ENCODE measurements at regions not wholly inside any gene's neighbourhood (a gene's known extent, or its start where the extent isn't known, plus 50 kb on each side); places are given as distances from the start of the nearest gene placed in this dataset.

GRCh38 chr5:23157716-23158115 is 304.6 kb upstream of the CDH12 start:
- H3K4me1 ChIP-seq (ENCODE audit: insufficient read depth), result no peaks in the 10 kb centered on the region
- H3K27me3 ChIP-seq, result no peaks in the 10 kb centered on the region
- 81 to 88% (median 83%) methylated on average over 1 of the region's 1 CpG for WGBS, 3 donors
- no peak overlapping the region for H3K27ac ChIP-seq
- H3K9me3 ChIP-seq, result no peaks in the 10 kb centered on the region
- no peak for TF ChIP-seq EP300 (IDR thresholded peaks at IDR 0.05)
- no peak for TF ChIP-seq POLR2A (IDR thresholded peaks at IDR 0.05)
- no peak for TF ChIP-seq CTCF (IDR thresholded peaks at IDR 0.05)
- no peak overlapping the region for H3K4me3 ChIP-seq
- no peaks in the 10 kb centered on the region for H3K36me3 ChIP-seq
- intact Hi-C loops (cut with DNase I), result no loop called here
- no peak for DNase-seq

DNA sequence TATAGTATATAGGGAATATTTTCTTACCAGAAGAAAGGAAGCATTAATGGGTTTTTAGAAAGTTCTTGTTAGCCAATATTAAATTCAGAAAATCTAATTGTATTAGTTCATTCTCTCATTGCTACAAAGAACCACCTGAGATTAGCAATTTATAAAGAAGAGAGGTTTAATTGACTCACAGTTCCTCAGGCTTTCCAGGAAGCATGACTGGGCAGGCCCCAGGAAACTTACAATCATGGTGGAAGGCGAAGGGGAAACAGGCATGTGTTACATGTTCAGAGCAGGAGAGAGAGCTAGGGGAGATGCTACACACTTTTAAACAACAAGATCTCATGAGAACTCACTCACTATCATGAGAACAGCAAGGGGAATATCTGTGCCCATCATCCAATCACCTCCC is 304.0 kb upstream of the CDH12 start:
- H3K4me3 ChIP-seq, result no peak overlapping the region
- no peaks in the 10 kb centered on the region for H3K36me3 ChIP-seq
- no peak for DNase-seq
- H3K27ac ChIP-seq, result no peak overlapping the region
- H3K9me3 ChIP-seq, result no peaks in the 10 kb centered on the region
- WGBS, 3 donors, result 89 to 94% (median 93%) methylated on average over 1 of the region's 1 CpG
- no peak for TF ChIP-seq CTCF (IDR thresholded peaks at IDR 0.05)
- no peak for TF ChIP-seq POLR2A (IDR thresholded peaks at IDR 0.05)
- no peak for TF ChIP-seq EP300 (IDR thresholded peaks at IDR 0.05)
- H3K4me1 ChIP-seq (ENCODE audit: insufficient read depth), result no peaks in the 10 kb centered on the region
- intact Hi-C loops (cut with DNase I), result no loop called here
- H3K27me3 ChIP-seq, result no peaks in the 10 kb centered on the region

DNA sequence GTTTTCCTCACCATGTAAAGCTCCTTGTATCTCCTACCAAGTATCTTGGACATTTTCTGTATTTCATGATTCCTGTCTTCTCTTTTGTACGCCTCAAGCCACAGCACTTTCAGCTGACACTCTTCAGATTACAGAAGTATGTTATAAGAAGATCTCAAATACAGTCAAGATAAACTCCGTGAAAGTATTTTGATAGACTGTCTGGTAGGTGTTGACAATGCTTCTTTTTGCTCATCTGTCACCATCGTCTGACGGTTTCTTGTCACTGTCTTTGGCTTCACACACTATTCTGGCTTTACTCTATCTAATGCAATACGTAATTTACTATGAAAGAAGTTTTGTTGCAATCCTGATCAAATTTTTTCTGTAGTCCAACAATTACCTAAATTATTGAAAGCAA is 294.5 kb upstream of the CDH12 start:
- no peaks in the 10 kb centered on the region for H3K27me3 ChIP-seq
- no peak for DNase-seq
- WGBS, 3 donors, result 82 to 88% (median 83%) methylated on average over 5 of the region's 5 CpGs
- H3K36me3 ChIP-seq, result no peaks in the 10 kb centered on the region
- H3K27ac ChIP-seq, result no peak overlapping the region
- TF ChIP-seq CTCF (IDR thresholded peaks at IDR 0.05), result no peak
- no peak for TF ChIP-seq POLR2A (IDR thresholded peaks at IDR 0.05)
- no peaks in the 10 kb centered on the region for H3K9me3 ChIP-seq
- intact Hi-C loops (cut with DNase I), result no loop called here
- H3K4me1 ChIP-seq (ENCODE audit: insufficient read depth), result no peaks in the 10 kb centered on the region
- no peak overlapping the region for H3K4me3 ChIP-seq

DNA sequence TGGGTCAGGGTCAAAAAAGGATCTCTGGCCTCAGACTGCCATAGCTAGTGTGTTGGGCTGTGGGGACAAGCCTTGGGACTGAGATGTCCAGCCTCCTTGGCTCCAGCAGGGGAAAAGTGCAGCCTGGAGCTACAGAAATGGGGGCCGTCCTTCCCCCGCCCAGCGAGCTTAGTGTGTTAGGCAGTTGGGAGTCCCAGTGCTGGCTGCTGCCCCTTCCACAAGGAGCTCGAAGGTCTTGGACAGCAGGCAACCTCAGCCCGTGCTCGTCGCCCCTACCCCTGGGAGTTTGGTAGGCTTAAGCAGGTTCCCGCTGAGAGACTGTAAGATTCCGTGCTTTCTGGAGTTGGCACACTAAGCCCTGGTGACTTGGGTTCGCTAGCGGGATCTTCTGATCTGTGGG is 293.0 kb upstream of the CDH12 start:
- no peaks in the 10 kb centered on the region for H3K36me3 ChIP-seq
- no peak overlapping the region for H3K27ac ChIP-seq
- no peaks in the 10 kb centered on the region for H3K9me3 ChIP-seq
- no peak overlapping the region for H3K4me3 ChIP-seq
- intact Hi-C loops (cut with DNase I), result no loop called here
- 93 to 95% (median 94%) methylated on average over 11 of the region's 11 CpGs for WGBS, 3 donors
- DNase-seq, result no peak
- no peaks in the 10 kb centered on the region for H3K4me1 ChIP-seq (ENCODE audit: insufficient read depth)
- no peaks in the 10 kb centered on the region for H3K27me3 ChIP-seq
- TF ChIP-seq POLR2A (IDR thresholded peaks at IDR 0.05), result no peak
- TF ChIP-seq EP300 (IDR thresholded peaks at IDR 0.05), result no peak
- TF ChIP-seq CTCF (IDR thresholded peaks at IDR 0.05), result no peak

Measured in ovary (tissue), 7 donors.